Left kidney (tissue), 1 donor: ENCODE measurements at regions not wholly inside any gene's neighbourhood (a gene's known extent, or its start where the extent isn't known, plus 50 kb on each side); places are given as distances from the start of the nearest gene placed in this dataset.

Experiments
- DNase-seq: peaks from one replicate; pipeline ENCODE4 v3.0.0-alpha.2; 2013

- DNase-seq: no peak
Measured at GRCh38 chr4:14853176-14853943, 148.9 kb upstream of the CPEB2 start.

- DNase-seq: no peak
Measured at GRCh38 chr4:14855719-14856061, 146.6 kb upstream of the CPEB2 start.

- DNase-seq: no peak
Measured at GRCh38 chr4:14856062-14856933, 146.0 kb upstream of the CPEB2 start.

- DNase-seq: no peak
Measured at GRCh38 chr4:14856934-14857235, 145.4 kb upstream of the CPEB2 start.

GRCh38 chr4:14857475-14857874 lies 144.8 kb upstream of the CPEB2 start:
- no peak for DNase-seq

GRCh38 chr4:14857981-14858380 lies 144.3 kb upstream of the CPEB2 start:
- no peak for DNase-seq

- no peak for DNase-seq
Measured at GRCh38 chr4:14862891-14863290, 139.4 kb upstream of the CPEB2 start.

- no peak for DNase-seq
Measured at GRCh38 chr4:14863418-14864364, 138.6 kb upstream of the CPEB2 start.

GRCh38 chr4:14864365-14865030 lies 137.8 kb upstream of the CPEB2 start:
- no peak for DNase-seq

- DNase-seq: no peak
Measured at GRCh38 chr4:14865031-14865366, 137.3 kb upstream of the CPEB2 start.

GRCh38 chr4:14865804-14866203 lies 136.5 kb upstream of the CPEB2 start:
- no peak for DNase-seq

GRCh38 chr4:14867847-14868246 lies 134.4 kb upstream of the CPEB2 start:
- no peak for DNase-seq

- no peak for DNase-seq
Measured at GRCh38 chr4:14868426-14869395, 133.6 kb upstream of the CPEB2 start.

- no peak for DNase-seq
Measured at GRCh38 chr4:14871676-14872430, 130.4 kb upstream of the CPEB2 start.

- no peak for DNase-seq
Measured at GRCh38 chr4:14874990-14875389, 127.3 kb upstream of the CPEB2 start.

GRCh38 chr4:14877246-14878225 lies 124.7 kb upstream of the CPEB2 start:
- no peak for DNase-seq

- no peak for DNase-seq
Measured at GRCh38 chr4:14878681-14879080, 123.6 kb upstream of the CPEB2 start.

- DNase-seq: no peak
Measured at GRCh38 chr4:14879683-14880082, 122.6 kb upstream of the CPEB2 start.

GRCh38 chr4:14880805-14881204 lies 121.5 kb upstream of the CPEB2 start:
- no peak for DNase-seq
